Activated CD4-positive, alpha-beta T cell treated with anti-CD3 and anti-CD28 coated beads for 24 hours (primary cell): ENCODE measurements at regions not wholly inside any gene's neighbourhood (a gene's known extent, or its start where the extent isn't known, plus 50 kb on each side); places are given as distances from the start of the nearest gene placed in this dataset.
"Not testable (repeated sequence)": the region's sequence is repeated elsewhere in the genome, so short reads cannot be mapped to it uniquely, and the experiment has no call there.

ENCODE experiments used
- DNase-seq, 2 donors: peaks; one replicate each; pipeline ENCODE4 v3.0.0-alpha.2; 2020; ENCODE audit warnings: low read depth in 2 of 2

GRCh38 chr11:70549386-70549785, 151.1 kb downstream of the CTTN start:
- no peak for DNase-seq

- DNase-seq, result no peak
Observed at GRCh38 chr11:70549796-70550195, 151.5 kb downstream of the CTTN start.

DNA sequence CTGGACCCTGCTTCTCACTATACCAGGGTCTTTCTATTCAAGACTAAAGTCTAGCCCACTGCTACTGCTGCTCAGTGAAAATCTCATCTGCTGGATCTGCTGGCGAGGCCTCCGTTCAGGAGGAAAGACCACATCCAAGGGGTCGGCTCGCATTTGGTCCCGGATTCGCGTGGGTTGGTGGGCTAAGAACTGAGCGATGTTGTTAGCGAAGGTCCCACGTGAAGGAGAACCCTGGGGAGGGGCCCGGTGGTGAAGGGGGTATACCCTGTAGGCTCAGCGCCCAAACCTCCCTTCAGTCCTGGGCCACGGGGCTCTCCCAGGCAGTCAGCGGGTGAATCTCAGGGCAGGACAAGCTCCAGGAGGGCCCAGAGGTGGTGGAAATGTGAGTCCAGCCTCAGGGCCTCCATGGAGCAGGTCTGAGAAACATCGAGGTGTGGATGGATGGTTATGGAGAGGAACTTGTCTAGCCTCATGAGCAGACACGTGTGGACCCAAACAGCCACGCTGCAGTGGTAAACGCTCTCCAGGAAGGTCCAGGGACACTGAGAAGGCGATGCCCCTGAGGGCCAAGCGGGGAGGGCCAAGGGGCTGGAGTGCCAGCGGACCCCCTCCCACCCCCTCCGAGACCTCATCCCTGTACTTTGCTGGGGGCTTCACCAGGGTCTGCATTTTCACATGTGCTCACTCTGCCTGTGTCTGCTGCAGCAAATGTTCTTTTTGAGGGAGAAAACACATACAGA, 152.3 kb downstream of the CTTN start:
- no peak for DNase-seq

DNA sequence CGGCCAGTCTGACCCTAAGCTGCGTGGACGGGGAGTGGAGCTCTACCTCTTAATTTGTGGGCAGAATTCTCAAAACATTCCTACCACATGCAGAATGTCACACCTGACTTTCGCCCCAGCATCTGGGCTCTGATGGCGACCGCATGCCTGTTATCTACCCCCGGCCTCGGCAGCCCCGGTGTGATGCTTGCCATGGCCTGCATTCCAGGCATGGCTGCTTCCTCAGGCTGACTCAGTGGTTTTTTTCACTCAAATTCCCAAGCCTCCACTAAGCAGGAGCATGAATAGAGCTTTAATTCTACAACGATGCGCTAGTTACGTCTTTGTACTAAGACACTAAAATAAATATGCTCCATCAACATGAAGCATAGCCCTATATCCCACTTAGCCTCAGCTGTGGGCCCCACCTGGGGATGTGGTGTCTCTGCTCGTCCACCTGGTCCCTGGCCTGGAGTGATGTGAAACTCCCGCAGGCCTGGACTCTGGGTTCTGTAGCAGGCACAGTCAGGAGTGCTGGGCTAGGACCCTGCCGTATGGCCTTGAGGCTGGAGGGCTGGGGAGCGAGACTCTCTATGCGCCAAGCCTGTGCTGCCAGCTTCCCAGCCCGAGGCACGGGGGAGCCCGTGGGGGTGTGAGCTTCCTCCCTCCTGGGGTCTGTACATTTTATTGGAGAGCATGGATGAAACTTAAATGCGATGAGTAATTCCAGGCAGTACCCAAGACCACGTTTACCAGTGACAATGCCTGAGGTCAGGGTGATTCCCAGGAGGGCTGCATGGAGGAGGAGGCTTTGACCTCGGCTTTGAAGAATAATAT, 153.2 kb downstream of the CTTN start:
- DNase-seq, result no peak

DNA sequence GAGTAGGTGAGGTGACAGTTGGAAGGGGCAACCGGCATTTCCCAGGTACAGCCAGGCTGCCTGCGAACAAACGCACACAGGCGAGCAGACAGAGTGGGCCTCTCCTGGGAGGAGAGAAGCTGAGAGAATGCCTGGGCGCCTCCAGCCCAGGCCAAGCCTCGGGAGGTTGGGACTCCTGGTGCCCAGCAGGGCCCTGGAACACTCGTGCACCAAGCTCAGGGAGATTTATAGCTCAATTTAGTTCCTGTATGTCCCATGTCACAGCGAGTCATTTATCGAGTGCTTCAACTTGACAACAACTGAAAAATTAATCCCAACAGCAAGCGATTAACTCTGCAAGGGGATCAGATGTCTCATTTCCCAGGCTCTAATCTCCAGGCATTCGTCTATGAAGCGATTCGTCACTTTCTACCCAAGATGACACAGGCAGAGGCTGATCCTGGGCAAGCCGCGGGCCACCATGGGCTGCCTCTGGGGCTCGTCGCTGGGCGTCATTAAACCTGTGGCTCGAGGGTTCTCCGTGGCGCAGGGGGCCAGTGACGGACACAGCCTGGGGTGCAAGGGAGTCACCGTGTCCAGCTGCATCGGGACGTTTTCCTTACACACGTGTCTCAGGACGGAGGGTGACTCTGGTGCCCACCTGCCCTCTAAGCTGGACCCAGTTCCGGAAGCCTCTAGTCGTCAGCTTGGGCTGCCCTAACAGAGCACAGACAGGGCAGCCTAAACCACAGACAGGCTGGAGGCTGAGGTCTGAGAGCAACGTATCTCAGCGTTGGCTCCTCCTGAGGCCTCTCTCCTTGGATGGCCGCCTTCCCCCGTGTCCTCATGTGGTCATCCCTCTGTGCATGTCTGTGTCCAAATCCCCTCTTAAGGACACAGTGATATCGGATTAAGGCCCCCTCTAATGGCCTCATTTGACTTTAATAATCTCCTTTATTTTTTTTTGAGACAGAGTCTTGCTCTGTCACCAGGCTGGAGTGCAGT, 154.1 kb downstream of the CTTN start:
- no peak for DNase-seq

- DNase-seq, result no peak
Observed at GRCh38 chr11:70555078-70555477, 156.7 kb downstream of the CTTN start.

- no peak for DNase-seq
Observed at GRCh38 chr11:70556884-70557741, 158.8 kb downstream of the CTTN start.

GRCh38 chr11:70557742-70558485, 159.6 kb downstream of the CTTN start:
- no peak for DNase-seq

DNA sequence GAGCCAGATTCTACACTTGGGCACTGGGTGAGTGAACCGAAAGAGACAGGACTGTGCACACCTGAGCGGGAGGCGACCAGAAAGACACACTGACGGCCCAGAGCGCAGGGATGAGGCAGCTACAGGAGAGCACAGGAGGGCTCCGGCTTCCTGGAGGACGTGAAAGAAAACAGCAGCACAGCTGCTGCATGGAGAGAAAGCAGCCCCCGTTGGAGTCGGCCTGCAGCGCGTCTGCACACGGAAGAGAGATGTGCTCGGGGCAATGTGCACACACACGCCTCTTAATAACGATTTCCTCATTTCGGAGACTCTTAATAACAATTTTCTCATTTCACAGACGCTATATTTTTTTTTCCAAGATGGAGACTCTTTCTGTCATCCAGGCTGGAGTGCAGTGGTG, 160.4 kb downstream of the CTTN start:
- no peak for DNase-seq

GRCh38 chr11:70559516-70559915, 161.2 kb downstream of the CTTN start:
- no peak for DNase-seq

DNA sequence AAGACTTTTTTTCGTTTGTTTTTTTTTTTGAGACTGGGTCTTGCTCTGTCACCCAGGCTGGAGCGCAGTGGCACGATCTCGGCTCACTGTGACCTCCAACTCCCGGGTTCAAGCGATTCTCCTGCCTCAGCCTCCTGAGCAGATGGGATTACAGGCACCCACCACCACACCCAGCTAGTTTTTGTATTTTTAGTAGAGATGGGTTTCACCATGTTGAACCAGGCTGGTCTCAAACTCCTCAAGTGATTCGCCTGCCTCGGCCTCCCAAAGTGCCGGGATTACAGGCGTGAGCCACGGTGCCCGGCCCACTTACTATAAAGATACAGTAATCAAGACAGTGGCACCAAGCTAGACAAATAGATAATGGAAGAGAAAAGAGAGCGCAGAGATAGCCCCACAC, 162.3 kb downstream of the CTTN start:
- not testable (repeated sequence) for DNase-seq

DNA sequence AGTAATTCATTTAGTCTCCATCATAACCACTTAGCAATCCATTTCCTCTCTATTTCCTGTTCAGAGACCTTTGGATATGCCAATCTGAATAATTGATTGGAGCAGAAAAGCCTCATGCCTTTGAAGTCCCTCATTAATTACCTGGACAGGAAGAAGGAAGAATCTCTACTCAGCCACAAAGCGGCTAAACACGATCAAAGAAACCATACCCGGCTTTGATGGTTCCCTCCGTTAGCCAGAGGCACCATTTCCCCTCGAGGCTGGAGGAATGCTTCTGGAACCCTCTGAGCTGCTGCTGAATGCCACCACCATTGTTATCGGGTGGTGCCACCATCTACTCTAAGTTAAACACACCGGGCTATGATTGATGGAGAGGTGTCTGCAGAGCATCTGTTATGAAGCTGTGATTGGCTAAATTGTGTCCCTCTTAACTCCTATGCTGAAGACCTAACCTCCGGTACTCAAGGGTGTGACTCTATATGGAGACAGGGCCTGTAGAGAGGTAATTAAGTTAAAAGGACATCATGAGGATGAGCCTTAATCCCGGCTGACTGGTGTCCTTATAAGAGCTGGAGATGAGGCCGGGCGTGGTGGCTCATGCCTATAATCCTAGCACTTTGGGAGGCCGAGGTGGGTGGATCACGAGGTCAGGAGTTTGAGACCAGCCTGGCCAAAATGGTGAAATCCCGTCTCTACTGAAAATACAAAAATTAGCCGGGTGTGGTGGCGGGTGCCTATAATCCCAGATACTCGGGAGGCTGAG, 168.6 kb downstream of the CTTN start:
- DNase-seq, result no peak

- no peak for DNase-seq
Observed at GRCh38 chr11:70567680-70568034, 169.3 kb downstream of the CTTN start.

DNA sequence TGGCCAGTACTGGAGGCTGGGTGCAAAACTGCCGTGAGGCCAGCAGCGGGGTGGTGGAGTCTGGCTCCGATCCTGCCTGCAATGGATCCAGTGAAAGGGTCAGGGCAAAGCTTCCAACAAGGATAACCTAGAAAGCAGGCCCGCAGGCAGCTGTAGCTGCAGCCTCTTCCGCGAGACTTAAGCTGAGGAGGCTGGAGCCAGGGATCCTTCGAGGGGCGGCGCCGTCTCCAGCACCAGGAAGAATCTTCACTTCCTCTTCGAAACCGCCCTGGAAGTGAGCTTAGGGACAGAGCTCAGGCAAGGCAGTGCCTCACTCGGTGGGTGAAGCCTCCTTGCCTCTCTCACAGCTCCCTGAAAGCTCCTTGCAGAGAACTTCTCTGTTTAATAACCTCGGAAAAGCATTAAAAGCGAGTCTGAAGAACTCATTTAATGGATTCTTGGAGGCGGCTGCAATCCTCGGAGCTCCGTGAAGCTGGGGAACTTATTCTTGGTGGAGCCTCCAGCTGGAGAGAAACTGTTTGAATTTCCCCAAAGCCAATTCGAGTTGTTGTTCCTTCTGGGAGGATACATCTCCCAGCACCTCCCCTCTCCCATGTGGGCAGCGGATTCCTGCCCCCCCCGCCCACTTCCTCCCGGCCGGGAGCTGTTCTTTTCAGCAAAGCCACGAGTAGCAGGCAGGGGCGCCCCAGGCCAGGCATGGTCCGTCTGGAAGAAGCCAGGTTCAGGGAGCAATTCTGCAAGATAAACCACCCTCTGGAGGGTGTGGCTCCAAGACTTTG, 169.9 kb downstream of the CTTN start:
- no peak for DNase-seq

DNA sequence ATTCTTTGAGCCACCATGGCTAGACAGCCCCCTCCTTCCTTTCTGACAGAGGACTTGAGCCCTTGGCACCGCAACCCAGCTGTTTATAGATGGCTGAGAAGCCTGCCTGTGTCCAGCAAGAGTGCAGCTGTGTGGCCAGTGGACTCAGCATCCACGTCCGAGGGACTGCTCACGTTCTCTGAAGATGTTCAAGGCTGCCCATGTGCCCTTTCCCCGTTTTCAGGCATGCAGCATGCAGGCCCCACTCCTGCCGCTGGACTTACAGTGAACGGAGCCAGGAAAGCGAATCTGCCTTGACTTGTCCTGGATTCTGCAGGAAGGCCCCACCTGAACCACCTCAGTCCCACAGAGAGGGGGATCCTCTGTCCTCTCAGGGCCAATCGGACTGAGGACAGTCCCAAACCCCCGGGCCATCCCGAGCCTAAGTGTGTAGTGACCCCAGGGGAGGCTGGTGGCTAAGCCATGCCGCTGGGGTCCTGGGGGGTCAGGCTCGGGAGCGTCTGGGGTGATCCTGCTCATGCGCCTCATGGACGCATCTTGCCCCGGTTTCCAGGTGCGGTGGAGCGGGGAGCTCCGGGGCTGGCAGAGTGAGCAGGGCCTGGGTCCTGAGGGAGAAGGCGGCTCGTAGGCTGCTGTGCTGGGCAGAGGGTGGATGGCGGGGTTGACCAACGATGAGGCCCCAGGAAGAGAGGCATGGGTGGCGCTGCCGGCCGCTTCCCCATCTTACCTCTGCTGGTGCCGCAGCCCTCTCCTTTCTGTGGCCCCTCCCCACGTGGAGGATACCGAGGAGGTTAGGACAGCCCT, 170.7 kb downstream of the CTTN start:
- DNase-seq, result no peak

DNA sequence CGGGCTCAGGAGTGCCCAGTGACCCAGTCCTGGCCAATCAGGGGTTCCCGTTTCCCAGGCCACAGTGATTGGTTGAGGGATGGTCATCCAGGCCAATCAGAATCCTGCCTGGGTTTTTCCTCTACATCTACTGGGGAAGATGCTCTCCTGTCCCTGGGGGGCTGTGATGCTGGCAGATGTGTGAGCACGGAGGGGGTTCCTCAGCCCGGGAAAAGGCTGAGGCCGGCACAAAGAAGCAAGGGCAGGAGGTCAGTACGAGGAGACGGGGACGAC, 171.2 kb downstream of the CTTN start:
- DNase-seq, result no peak

DNA sequence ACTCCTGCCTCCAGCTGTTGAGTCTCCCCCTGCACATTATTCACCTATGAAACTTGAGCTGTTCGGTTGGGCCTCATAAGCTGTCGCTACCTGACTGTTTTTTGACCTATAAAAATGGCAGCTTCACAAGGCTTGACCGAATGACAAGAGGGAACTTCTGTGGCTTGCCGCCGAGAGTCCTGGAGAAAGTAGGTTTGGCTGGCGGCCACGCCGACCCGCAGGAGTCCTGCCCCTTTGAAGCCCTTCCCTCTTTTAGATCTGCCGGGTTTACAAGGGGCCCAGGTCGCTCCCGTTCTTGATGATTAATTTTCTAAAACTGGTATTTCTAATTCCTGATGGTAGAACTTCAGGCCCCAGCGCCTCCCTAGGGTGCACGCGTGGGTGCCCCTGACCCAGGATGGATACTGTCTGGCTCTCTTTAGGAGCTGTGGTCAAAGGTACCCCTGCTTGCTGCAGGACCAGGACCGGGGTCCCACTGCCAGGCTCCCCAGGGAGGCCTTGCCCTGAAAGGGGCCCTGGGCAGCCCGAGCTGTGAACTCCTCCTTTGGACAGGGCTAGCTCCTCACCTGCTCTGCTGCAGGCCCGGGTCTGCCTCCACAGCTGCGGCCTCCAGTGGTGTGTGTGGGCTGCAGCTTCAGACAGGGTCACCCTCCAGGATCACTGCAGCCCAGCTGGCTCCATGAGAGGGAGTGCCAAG, 171.8 kb downstream of the CTTN start:
- DNase-seq, result no peak
